ENCODE measurements at regions not wholly inside any gene's neighbourhood (a gene's known extent, or its start where the extent isn't known, plus 50 kb on each side); places are given as distances from the start of the nearest gene placed in this dataset.

GRCh38 chr2:211247751-211248150 lies 691.4 kb downstream of the CPS1 start:
- H3K36me3 Mint-ChIP-seq (ENCODE audit: low read depth) = no peaks in the 10 kb centered on the region
- H3K27me3 Mint-ChIP-seq = no peaks in the 10 kb centered on the region
- H3K27ac Mint-ChIP-seq = no peak overlapping the region
- intact Hi-C loops (cut with micrococcal nuclease) = no loop called here
- H3K4me3 Mint-ChIP-seq = no peak overlapping the region
- DNase-seq = no peak
- no peaks in the 10 kb centered on the region for H3K4me1 Mint-ChIP-seq
- H3K9me3 Mint-ChIP-seq = no peaks in the 10 kb centered on the region

- Mint-ChIP-seq H3K9me3 (no peaks in the 10 kb centered on the region), H3K4me1 (no peaks in the 10 kb centered on the region), H3K27me3 (no peaks in the 10 kb centered on the region), H3K36me3 (ENCODE audit: low read depth) (no peaks in the 10 kb centered on the region), H3K4me3 (no peak overlapping the region), H3K27ac (no peak overlapping the region)
- intact Hi-C loops (cut with micrococcal nuclease) = no loop called here
- no peak for DNase-seq
Observed at GRCh38 chr2:211248841-211249240, 692.4 kb downstream of the CPS1 start.

- Mint-ChIP-seq H3K27ac (no peak overlapping the region), H3K4me3 (no peak overlapping the region), H3K4me1 (no peaks in the 10 kb centered on the region), H3K36me3 (ENCODE audit: low read depth) (no peaks in the 10 kb centered on the region), H3K9me3 (no peaks in the 10 kb centered on the region), H3K27me3 (no peaks in the 10 kb centered on the region)
- DNase-seq = no peak
- intact Hi-C loops (cut with micrococcal nuclease) = no loop called here
Observed at GRCh38 chr2:211251016-211251415, 694.6 kb downstream of the CPS1 start.

DNA sequence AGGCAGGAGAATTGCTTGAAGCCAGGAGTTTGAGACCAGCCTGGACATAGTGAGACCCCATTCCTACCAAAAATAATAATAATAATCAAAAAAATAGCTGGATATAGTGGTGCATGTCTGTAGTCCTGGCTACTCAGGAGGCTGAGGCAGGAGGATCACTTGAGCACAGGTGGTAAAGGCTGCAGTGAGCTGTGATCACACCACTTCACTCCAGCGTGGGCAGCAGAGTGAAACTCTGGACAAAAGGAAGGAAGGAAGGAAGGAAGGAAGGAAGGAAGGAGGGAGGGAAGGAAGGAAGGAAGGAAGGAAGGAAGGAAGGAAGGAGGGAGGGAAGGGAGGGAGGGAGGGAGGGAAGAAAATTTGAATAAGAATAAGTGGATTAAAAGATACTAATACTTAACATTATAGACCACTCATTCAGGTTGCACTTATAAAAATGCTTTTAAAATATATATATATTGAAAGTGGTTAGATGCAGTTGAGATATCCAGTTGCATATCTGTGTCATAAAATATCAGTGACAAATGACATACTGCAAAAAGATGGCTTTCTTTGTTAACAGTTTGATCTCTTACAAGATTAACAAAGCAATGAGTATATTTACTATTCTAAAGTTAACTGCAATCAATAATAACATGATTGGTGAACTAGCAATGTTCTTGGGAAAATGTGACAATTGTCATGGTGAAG lies 702.4 kb downstream of the CPS1 start:
- H3K4me1 Mint-ChIP-seq = no peaks in the 10 kb centered on the region
- no peaks in the 10 kb centered on the region for H3K27me3 Mint-ChIP-seq
- intact Hi-C loops (cut with micrococcal nuclease) = no loop called here
- no peaks in the 10 kb centered on the region for H3K9me3 Mint-ChIP-seq
- no peaks in the 10 kb centered on the region for H3K36me3 Mint-ChIP-seq (ENCODE audit: low read depth)
- H3K27ac Mint-ChIP-seq = no peak overlapping the region
- H3K4me3 Mint-ChIP-seq = no peak overlapping the region
- no peak for DNase-seq

- Mint-ChIP-seq H3K27ac (no peak overlapping the region), H3K4me1 (no peaks in the 10 kb centered on the region), H3K27me3 (no peaks in the 10 kb centered on the region), H3K36me3 (ENCODE audit: low read depth) (no peaks in the 10 kb centered on the region), H3K4me3 (no peak overlapping the region), H3K9me3 (no peaks in the 10 kb centered on the region)
- intact Hi-C loops (cut with micrococcal nuclease) = no loop called here
- DNase-seq = no peak
Observed at GRCh38 chr2:211259831-211260476, 703.6 kb downstream of the CPS1 start.

DNA sequence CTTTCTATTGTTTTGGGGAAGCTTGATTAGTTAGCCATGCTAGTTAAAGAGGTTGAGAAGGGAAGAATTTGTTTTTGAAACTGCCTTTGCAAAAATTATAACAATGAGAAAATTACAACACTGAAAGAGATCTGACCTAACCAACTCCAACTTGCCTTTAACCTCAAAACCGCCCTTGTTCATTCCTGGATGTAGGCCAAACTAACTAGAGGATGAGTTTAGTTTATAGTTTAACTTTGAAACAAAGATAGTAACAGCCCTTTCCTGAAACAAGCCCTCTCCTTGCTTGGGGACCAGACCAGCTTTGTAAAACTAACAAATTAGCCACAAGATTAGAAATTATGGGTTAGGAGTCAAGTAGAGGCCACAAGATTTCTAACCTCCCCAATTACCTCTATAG lies 713.9 kb downstream of the CPS1 start:
- intact Hi-C loops (cut with micrococcal nuclease) = no loop called here
- Mint-ChIP-seq H3K9me3 (no peaks in the 10 kb centered on the region), H3K4me3 (no peak overlapping the region), H3K36me3 (ENCODE audit: low read depth) (no peaks in the 10 kb centered on the region), H3K4me1 (no peaks in the 10 kb centered on the region), H3K27me3 (no peaks in the 10 kb centered on the region), H3K27ac (no peak overlapping the region)
- no peak for DNase-seq

DNA sequence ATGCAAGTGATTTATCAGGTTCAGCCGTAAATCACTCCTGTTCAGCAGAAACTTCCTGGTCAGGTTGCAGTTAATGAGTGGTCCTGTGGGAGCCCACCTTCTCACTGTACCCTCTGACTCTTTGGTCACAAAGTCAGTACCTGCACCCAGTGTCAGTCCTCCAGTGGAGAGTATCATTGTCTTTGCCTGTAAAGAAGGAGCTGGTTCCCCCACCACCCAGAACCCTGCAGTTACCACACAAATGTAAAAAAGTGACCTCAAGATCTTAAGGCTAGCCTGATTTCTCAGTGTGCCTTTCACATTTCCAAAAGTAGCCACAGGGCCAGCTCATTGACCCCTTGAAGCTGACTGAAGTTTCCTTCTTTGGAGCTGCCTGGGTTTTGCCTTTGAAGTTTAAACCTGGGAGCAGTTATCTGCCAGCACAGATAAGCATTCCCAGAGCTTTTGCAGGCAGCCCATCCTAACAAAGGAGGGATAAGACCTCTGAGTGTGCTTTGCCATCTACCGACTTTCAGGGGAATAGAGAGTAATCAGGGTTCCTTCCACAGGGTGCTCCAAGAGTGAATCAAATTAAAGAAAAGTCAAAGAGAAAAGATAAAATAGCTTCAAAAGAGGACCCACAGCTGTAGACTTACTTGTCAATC lies 725.2 kb downstream of the CPS1 start:
- Mint-ChIP-seq H3K27ac (no peak overlapping the region), H3K27me3 (no peaks in the 10 kb centered on the region), H3K36me3 (ENCODE audit: low read depth) (no peaks in the 10 kb centered on the region), H3K4me3 (no peak overlapping the region), H3K4me1 (no peaks in the 10 kb centered on the region), H3K9me3 (no peaks in the 10 kb centered on the region)
- DNase-seq = no peak
- intact Hi-C loops (cut with micrococcal nuclease) = no loop called here

DNA sequence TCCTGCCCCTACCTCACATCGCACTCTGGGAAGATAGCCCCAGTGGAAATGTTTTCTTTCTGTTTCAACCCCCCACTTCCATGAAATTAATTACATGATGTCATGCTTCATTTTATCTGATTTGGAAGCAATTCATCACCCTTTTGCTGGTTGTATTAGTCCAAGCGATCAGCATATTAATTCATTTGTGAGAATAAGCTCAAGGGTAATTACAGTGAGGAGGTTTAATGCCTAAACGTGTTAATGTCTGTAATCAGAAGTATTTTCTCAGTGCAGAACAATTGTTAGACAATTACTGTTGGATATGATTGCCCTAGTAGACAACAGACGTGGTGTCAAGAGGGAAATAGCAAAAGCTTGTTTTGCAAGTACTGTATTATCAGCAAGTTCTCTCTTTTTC lies 746.3 kb downstream of the CPS1 start:
- intact Hi-C loops (cut with micrococcal nuclease) = no loop called here
- no peak overlapping the region for H3K4me3 Mint-ChIP-seq
- H3K36me3 Mint-ChIP-seq (ENCODE audit: low read depth) = no peaks in the 10 kb centered on the region
- H3K27me3 Mint-ChIP-seq = no peaks in the 10 kb centered on the region
- no peaks in the 10 kb centered on the region for H3K4me1 Mint-ChIP-seq
- DNase-seq = no peak
- H3K9me3 Mint-ChIP-seq = no peaks in the 10 kb centered on the region
- H3K27ac Mint-ChIP-seq = no peak overlapping the region

GRCh38 chr2:211306929-211307328 lies 750.5 kb downstream of the CPS1 start:
- Mint-ChIP-seq H3K4me3 (no peak overlapping the region), H3K4me1 (no peaks in the 10 kb centered on the region)

More at GRCh38 chr2:211306929-211307328, 750.5 kb downstream of the CPS1 start:
- Mint-ChIP-seq H3K27ac (no peak overlapping the region), H3K36me3 (ENCODE audit: low read depth) (no peaks in the 10 kb centered on the region), H3K27me3 (no peaks in the 10 kb centered on the region), H3K9me3 (no peaks in the 10 kb centered on the region)
- intact Hi-C loops (cut with micrococcal nuclease) = no loop called here
- DNase-seq = no peak
